Right lobe of liver (tissue), 6 donors: ENCODE measurements at regions not wholly inside any gene's neighbourhood (a gene's known extent, or its start where the extent isn't known, plus 50 kb on each side); places are given as distances from the start of the nearest gene placed in this dataset.

Experiments used
- ATAC-seq, 4 donors: fragments of 200-7000 bp; cut with Tn5 transposase; one replicate each; pipeline ENCODE4 v1.9.1; 2020; ENCODE audit warnings: mild to moderate bottlenecking in 4 of 4, moderate library complexity in 4 of 4
- DNase-seq, 3 donors: peaks; one replicate each; pipeline ENCODE4 v3.0.0-alpha.2; 2020
- H3K27ac ChIP-seq, 3 donors: fragments of 200-600 bp; one replicate each; pipeline ENCODE4 v1.8.0; 2022
- H3K27me3 ChIP-seq, 2 donors: fragments of 200-600 bp; one replicate each; pipeline ENCODE4 v1.8.0; 2022
- H3K36me3 ChIP-seq, 4 donors: fragments of 200-600 bp; sonication (generic) in 1 of 4; one replicate each; pipeline versions ENCODE4 v1.5.1 to v1.8.0; 2017 to 2022; ENCODE audit warnings: control low read depth in 1 of 4
- H3K4me1 ChIP-seq, 4 donors: fragments of 200-600 bp; sonication (generic) in 1 of 4; one replicate each; pipeline versions ENCODE4 v1.5.1 to v1.8.0; 2017 to 2022; ENCODE audit warnings: control low read depth in 1 of 4
- H3K4me3 ChIP-seq, 3 donors: fragments of 200-600 bp; one replicate each; pipeline ENCODE4 v1.8.0; 2022
- H3K9me3 ChIP-seq, 4 donors: fragments of 200-600 bp; sonication (generic) in 1 of 4; one replicate each; pipeline versions ENCODE4 v1.5.1 to v1.8.0; 2017 to 2022; ENCODE audit warnings: control low read depth in 1 of 4
- POLR2A ChIP-seq: fragments of 450-650 bp; IDR thresholded peaks from one replicate; pipeline ENCODE4 v1.6.1; 2017; ENCODE audit warnings: antibody characterized with exemption, mild to moderate bottlenecking
- WGBS: methylation state at CpG from one replicate; pipeline ENCODE4 v1.1.6; 2018; ENCODE audit warnings: low coverage, low lambda C conversion rate; ENCODE audit not compliant: insufficient coverage; ENCODE audit errors: missing lambda C conversion rate; 5-methylcytosine and 5-hydroxymethylcytosine counted together
- intact Hi-C, 2 donors: fragments of 100-400 bp; cut with DNase I; formaldehyde crosslinking; loops; one replicate each; pipeline versions ENCODE4 v1.11.2 to v1.14.1; 2022
- TF ChIP-seq, protein P1 (sequence below), 4 donors: fragments of 200-600 bp in 3 of 4; fragments of 450-650 bp in 1 of 4; IDR thresholded peaks; one replicate each; pipeline versions ENCODE4 v1.5.1 to v1.8.0; 2016 to 2022; ENCODE audit warnings: antibody characterized with exemption in 4 of 4, mild to moderate bottlenecking in 2 of 4
- donor health status: DM: no; HTN: yes; CAD: no.
- donor health status: DM: no; HTN: no; CAD: no.
- donor health status: DM: no; HTN: no; CAD: no.
- donor health status: DM: no; HTN: yes; CAD: no.
- donor health status: DM: no; HTN: yes; CAD: no.

GRCh38 chr5:67334373-67334772, 137.8 kb upstream of the CD180 start:
- H3K9me3 ChIP-seq, result no peaks in the 10 kb centered on the region
- H3K36me3 ChIP-seq, result no peaks in the 10 kb centered on the region
- H3K27ac ChIP-seq, result no peak overlapping the region
- intact Hi-C loops, result no loop called here
- no peaks in the 10 kb centered on the region for H3K27me3 ChIP-seq
- ATAC-seq, result no peak
- 29% methylated on average over 1 of the region's 1 CpG for WGBS
- no peaks in the 10 kb centered on the region for H3K4me1 ChIP-seq
- no peak for DNase-seq
- no peak overlapping the region for H3K4me3 ChIP-seq
- TF ChIP-seq, protein P1, sequence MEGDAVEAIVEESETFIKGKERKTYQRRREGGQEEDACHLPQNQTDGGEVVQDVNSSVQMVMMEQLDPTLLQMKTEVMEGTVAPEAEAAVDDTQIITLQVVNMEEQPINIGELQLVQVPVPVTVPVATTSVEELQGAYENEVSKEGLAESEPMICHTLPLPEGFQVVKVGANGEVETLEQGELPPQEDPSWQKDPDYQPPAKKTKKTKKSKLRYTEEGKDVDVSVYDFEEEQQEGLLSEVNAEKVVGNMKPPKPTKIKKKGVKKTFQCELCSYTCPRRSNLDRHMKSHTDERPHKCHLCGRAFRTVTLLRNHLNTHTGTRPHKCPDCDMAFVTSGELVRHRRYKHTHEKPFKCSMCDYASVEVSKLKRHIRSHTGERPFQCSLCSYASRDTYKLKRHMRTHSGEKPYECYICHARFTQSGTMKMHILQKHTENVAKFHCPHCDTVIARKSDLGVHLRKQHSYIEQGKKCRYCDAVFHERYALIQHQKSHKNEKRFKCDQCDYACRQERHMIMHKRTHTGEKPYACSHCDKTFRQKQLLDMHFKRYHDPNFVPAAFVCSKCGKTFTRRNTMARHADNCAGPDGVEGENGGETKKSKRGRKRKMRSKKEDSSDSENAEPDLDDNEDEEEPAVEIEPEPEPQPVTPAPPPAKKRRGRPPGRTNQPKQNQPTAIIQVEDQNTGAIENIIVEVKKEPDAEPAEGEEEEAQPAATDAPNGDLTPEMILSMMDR (IDR thresholded peaks at IDR 0.05), result no peak
- TF ChIP-seq POLR2A, result no peak

DNA sequence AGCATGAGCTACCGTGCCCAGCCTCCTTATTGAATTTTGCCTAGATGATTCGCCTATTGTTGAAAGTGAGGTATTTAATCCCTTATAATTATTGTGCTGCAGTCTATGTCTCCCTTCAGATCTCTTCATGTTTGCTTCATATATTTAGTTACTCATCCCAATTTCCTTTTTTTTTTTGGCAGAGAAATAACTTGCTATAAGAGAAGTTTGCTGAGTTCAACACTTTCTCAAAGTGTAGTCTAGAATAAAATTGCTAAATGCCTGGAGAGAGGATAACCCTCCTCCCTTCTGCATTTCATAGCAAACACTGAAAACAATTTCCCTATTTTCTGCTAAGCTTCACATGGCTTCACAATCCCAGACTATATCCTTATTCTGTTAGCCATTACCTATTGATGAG, 136.6 kb upstream of the CD180 start:
- TF ChIP-seq, protein P1 (IDR thresholded peaks at IDR 0.05), result no peak
- TF ChIP-seq POLR2A, result no peak
- Histone ChIP-seq H3K27me3 (no peaks in the 10 kb centered on the region), H3K9me3 (no peaks in the 10 kb centered on the region), H3K4me3 (no peak overlapping the region), H3K4me1 (no peaks in the 10 kb centered on the region), H3K36me3 (no peaks in the 10 kb centered on the region), H3K27ac (no peak overlapping the region)
- intact Hi-C loops, result no loop called here
- 92% methylated on average over 2 of the region's 2 CpGs for WGBS
- ATAC-seq (peak in 2 of 4 donors; percentile 14 to 47), DNase-seq (no peak)

DNA sequence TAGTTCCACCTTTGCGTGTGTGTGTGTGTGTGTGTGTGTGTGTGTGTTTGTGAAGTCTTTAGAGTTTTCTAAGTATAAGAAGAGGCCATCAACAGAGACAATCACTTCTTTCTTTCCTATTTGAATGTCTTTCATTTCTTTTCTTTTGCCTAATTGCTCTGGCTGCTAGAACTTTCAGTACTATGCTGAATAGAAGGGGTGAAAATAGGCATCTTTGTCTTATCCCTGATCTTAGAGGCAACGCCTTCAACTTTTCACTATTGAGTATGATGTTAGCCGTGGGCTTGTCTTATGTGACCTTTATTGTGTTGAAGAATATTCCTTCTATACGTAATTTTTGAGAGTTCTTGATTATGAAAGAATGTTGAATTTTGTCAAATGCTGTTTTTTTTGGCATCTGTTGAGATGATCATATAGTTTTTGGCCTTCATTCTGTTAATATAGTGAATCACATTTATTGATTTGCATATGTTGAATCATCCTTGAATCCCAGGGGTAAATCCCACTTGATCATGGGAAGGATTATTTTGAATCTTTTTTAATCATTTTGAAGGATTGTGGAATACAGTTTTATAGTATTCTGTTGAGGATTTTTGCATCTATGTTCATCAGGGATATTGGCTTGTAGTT, 134.8 kb upstream of the CD180 start:
- no peaks in the 10 kb centered on the region for H3K27me3 ChIP-seq

GRCh38 chr5:67319935-67320725, 123.5 kb upstream of the CD180 start:
- Histone ChIP-seq H3K9me3 (no peaks in the 10 kb centered on the region), H3K27ac (no peak overlapping the region), H3K4me3 (no peak overlapping the region), H3K4me1 (no peaks in the 10 kb centered on the region), H3K27me3 (no peaks in the 10 kb centered on the region), H3K36me3 (no peaks in the 10 kb centered on the region)
- 96% methylated on average over 3 of the region's 3 CpGs for WGBS
- TF ChIP-seq POLR2A, result no peak
- TF ChIP-seq, protein P1 (IDR thresholded peaks at IDR 0.05), result no peak
- DNase-seq (no peak), ATAC-seq (no peak)
- intact Hi-C loops, result no loop called here

More for the DNA sequence above, 134.8 kb upstream of the CD180 start:
- Histone ChIP-seq H3K27ac (no peak overlapping the region), H3K9me3 (no peaks in the 10 kb centered on the region), H3K4me1 (no peaks in the 10 kb centered on the region), H3K36me3 (no peaks in the 10 kb centered on the region), H3K4me3 (no peak overlapping the region)
- DNase-seq (no peak), ATAC-seq (no peak)
- TF ChIP-seq, protein P1 (IDR thresholded peaks at IDR 0.05), result no peak
- no peak for TF ChIP-seq POLR2A
- WGBS, result 60% methylated on average over 4 of the region's 4 CpGs
- intact Hi-C loops, result no loop called here
